GM19372 (cell line): ENCODE measurements at regions not wholly inside any gene's neighbourhood (a gene's known extent, or its start where the extent isn't known, plus 50 kb on each side); places are given as distances from the start of the nearest gene placed in this dataset.
A peak's percentile ranks its signal among the peaks of the same experiment; 100 is the strongest.
"Not testable (repeated sequence)": the region's sequence is repeated elsewhere in the genome, so short reads cannot be mapped to it uniquely, and the experiment has no call there.

ENCODE experiments used
- ATAC-seq: cut with Tn5 transposase; IDR thresholded peaks from one replicate; pipeline ENCODE4 v1.9.1; 2021; ENCODE audit warnings: mild to moderate bottlenecking, low read depth, moderate library complexity; ENCODE audit not compliant: unreplicated experiment

- ATAC-seq, result no peak
Measured at GRCh38 chr10:114872519-114873087, 51.0 kb downstream of the FHIP2A start.

DNA sequence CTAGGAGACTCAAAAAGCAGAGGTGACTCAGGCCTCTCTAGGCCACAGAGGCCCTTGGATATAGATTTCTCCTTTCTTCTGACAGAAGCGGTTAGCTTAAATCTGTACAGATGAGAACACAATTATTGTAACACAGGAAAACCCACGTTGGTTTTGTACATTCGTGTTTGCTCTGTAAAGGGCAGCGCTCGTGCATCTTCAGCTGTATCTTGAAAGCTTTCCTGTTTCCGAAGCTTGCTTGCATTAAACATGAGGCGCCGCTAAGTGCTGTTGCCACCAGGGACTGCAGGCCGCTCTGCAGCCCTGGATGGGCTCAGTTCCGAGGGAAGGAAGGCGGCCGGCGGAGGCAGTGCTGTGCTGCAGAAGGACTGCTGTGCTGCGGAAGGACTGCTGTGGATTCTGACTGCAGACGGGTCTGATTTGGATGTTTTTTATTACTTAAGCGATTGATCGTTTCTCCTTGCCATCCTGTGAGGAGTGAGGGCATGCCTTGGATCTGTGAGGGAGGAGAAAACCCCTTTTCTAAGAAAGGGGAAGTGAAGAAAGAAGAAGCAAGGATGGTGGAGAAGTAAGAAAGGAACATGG is 53.3 kb downstream of the FHIP2A start:
- ATAC-seq, result no peak

DNA sequence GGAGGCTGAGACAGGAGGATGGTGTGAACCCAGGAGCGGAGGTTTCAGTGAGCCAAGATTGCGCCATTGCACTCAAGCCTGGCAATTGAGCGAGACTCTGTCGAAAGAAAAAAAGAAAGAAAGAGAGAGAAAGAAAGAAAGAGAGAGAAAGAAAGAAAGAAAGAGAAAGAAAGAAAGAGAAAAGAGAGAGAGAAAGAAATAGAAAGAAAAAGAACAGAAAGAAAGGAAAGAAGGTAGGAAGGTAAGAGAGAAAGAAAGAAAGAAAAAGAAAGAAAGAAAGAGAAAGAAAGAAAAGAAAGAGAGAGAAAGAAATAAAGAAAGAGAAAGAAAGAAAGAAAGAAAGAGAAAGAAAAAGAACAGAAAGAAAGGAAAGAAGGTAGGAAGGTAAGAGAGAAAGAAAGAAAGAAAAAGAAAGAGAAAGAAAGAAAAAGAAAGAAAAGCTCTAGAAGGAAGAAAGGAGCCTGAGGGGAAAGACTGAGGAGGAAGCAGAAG is 54.1 kb downstream of the FHIP2A start:
- ATAC-seq, result not testable (repeated sequence)

DNA sequence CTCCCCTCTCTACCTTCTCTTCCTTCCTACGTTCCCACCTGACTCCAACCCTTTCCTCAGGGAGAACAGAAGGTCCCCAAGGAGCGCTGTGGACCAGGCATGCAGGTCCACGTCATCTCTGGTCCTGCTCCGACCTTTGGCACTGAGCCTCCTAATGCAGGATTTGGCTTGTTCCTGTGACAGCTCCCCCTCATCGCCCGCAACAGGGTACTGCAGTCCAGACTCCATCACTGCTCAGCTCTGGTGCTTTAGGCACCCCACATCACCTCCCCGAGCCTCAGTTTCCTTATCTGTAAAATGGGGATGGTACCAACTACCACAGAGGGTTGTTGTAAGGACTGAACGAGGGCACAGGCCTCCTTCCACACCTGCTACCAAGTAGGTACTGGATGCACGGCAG is 54.6 kb downstream of the FHIP2A start:
- ATAC-seq, result no peak

- peak; percentile 88 for ATAC-seq
Measured at GRCh38 chr10:114876602-114877300, 55.2 kb downstream of the FHIP2A start.

GRCh38 chr10:114877301-114877644 is 55.7 kb downstream of the FHIP2A start:
- ATAC-seq, result no peak

DNA sequence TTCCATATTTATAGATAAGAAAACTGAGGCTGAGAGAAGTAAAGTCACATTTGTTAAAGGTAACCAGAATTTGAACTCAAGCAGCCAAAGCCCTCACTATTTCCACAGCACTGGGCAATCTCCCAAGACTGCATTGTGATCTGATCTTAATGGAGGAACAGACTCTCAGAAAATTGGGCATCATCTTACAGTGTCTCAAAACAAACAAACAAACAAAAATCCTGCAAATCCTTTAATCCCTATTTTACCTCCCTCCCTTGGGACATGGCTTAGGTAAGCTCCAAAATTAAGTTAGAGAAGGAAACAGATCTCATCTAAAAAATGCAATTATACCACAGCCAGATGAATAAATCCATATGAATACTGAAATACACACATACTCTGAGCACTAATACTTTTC is 57.5 kb downstream of the FHIP2A start:
- no peak for ATAC-seq

GRCh38 chr10:114879541-114880158 is 58.1 kb downstream of the FHIP2A start:
- ATAC-seq, result peak; percentile 60

- no peak for ATAC-seq
Measured at GRCh38 chr10:114881417-114881816, 56.6 kb upstream of the TRUB1 start.

GRCh38 chr10:114881901-114882300 is 56.1 kb upstream of the TRUB1 start:
- no peak for ATAC-seq

- ATAC-seq, result no peak
Measured at GRCh38 chr10:114885443-114885842, 52.6 kb upstream of the TRUB1 start.
